Uterus (tissue), 2 donors: ENCODE measurements at regions not wholly inside any gene's neighbourhood (a gene's known extent, or its start where the extent isn't known, plus 50 kb on each side); places are given as distances from the start of the nearest gene placed in this dataset.

Experiments
- CTCF ChIP-seq, 4 experiments: fragments of 200-600 bp in 2 of 4; fragments of 450-650 bp in 2 of 4; sonication (generic) in 2 of 4; IDR thresholded peaks; one replicate each; pipeline ENCODE4 v1.5.1; 2016 to 2019; ENCODE audit warnings: antibody characterized with exemption in 4 of 4, mild to moderate bottlenecking in 2 of 4, moderate library complexity in 1 of 4
- POLR2A ChIP-seq, 2 donors: fragments of 450-650 bp; IDR thresholded peaks; one replicate each; pipeline ENCODE4 v1.6.1; 2016; ENCODE audit warnings: antibody characterized with exemption in 2 of 2, mild to moderate bottlenecking in 1 of 2, moderate library complexity in 1 of 2

- TF ChIP-seq POLR2A (IDR thresholded peaks at IDR 0.05) (no peak), CTCF (IDR thresholded peaks at IDR 0.05) (no peak)
Measured at GRCh38 chrX:42106556-42106955, 183.2 kb upstream of the CASK start.
